ENCODE measurements at regions not wholly inside any gene's neighbourhood (a gene's known extent, or its start where the extent isn't known, plus 50 kb on each side); places are given as distances from the start of the nearest gene placed in this dataset.

DNA sequence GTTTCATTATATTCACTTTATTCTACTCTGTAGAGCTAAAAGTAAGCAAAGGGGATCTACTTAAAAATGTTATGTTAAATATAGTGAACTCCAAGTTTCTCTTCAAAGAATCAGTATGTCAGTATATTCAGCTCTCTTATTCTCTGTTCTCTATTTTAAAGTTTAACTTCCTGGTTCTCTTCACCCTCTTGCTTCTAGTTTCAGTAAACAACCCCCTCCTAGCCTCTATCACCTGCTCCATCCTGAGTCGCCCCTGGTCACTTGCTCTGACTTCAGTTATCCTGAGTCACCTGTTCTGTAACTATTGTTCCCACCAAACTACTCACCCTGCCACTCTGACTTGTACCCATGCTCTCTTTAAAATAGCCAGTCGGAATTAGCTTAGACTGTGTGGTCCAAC lies 180.9 kb upstream of the AADAT start:
- no peak for DNase-seq (ENCODE audit: low spot score)
- in situ Hi-C loops (cut with MboI; ENCODE audit: low pct_unique_long_range_greater_than_20kb, low sequenced_read_pairs, unreplicated experiment): no loop called here
- TF ChIP-seq, protein P1, sequence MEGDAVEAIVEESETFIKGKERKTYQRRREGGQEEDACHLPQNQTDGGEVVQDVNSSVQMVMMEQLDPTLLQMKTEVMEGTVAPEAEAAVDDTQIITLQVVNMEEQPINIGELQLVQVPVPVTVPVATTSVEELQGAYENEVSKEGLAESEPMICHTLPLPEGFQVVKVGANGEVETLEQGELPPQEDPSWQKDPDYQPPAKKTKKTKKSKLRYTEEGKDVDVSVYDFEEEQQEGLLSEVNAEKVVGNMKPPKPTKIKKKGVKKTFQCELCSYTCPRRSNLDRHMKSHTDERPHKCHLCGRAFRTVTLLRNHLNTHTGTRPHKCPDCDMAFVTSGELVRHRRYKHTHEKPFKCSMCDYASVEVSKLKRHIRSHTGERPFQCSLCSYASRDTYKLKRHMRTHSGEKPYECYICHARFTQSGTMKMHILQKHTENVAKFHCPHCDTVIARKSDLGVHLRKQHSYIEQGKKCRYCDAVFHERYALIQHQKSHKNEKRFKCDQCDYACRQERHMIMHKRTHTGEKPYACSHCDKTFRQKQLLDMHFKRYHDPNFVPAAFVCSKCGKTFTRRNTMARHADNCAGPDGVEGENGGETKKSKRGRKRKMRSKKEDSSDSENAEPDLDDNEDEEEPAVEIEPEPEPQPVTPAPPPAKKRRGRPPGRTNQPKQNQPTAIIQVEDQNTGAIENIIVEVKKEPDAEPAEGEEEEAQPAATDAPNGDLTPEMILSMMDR (IDR thresholded peaks at IDR 0.05; ENCODE audit: extremely low read depth, insufficient read depth, missing control alignments): no peak

DNA sequence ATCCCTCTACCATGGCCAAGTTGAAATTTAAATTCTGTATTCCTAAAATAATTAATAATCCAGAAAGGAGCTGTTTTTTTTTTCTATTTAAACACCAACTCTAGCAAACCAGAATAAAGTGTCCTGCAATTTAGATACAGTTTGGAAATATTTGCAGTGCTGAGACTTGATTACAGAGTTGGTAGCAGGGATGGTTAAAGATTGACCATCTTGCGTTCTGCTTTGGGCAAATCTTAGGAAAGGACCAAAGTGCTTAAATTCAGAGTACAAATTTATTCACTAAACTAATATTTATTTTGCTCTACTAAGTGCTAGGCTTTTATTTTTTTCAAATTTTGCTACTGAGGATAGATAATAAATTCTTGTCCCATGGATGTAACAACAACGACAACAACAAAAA lies 180.2 kb upstream of the AADAT start:
- in situ Hi-C loops (cut with MboI; ENCODE audit: low pct_unique_long_range_greater_than_20kb, low sequenced_read_pairs, unreplicated experiment): no loop called here
- TF ChIP-seq, protein P1 (IDR thresholded peaks at IDR 0.05; ENCODE audit: extremely low read depth, insufficient read depth, missing control alignments): no peak
- DNase-seq (ENCODE audit: low spot score): no peak

- TF ChIP-seq, protein P1 (IDR thresholded peaks at IDR 0.05; ENCODE audit: extremely low read depth, insufficient read depth, missing control alignments): peak; percentile 89
- DNase-seq (ENCODE audit: low spot score): peak; percentile 53
- in situ Hi-C loops (cut with MboI; ENCODE audit: low pct_unique_long_range_greater_than_20kb, low sequenced_read_pairs, unreplicated experiment): no loop called here
These were observed 169.9 kb upstream of the AADAT start for GRCh38 chr4:170259631-170260153.

- in situ Hi-C loops (cut with MboI; ENCODE audit: low pct_unique_long_range_greater_than_20kb, low sequenced_read_pairs, unreplicated experiment): no loop called here
- TF ChIP-seq, protein P1 (IDR thresholded peaks at IDR 0.05; ENCODE audit: extremely low read depth, insufficient read depth, missing control alignments): no peak
- DNase-seq (ENCODE audit: low spot score): no peak
These were observed 167.1 kb upstream of the AADAT start for GRCh38 chr4:170256807-170257206.

- TF ChIP-seq, protein P1 (IDR thresholded peaks at IDR 0.05; ENCODE audit: extremely low read depth, insufficient read depth, missing control alignments): no peak
- DNase-seq (ENCODE audit: low spot score): no peak
- in situ Hi-C loops (cut with MboI; ENCODE audit: low pct_unique_long_range_greater_than_20kb, low sequenced_read_pairs, unreplicated experiment): no loop called here
These were observed 158.8 kb upstream of the AADAT start for GRCh38 chr4:170248576-170248975.

GRCh38 chr4:170248029-170248428 lies 158.3 kb upstream of the AADAT start:
- TF ChIP-seq, protein P1 (IDR thresholded peaks at IDR 0.05; ENCODE audit: extremely low read depth, insufficient read depth, missing control alignments): no peak
- in situ Hi-C loops (cut with MboI; ENCODE audit: low pct_unique_long_range_greater_than_20kb, low sequenced_read_pairs, unreplicated experiment): no loop called here
- DNase-seq (ENCODE audit: low spot score): no peak

- TF ChIP-seq, protein P1 (IDR thresholded peaks at IDR 0.05; ENCODE audit: extremely low read depth, insufficient read depth, missing control alignments): no peak
- no peak for DNase-seq (ENCODE audit: low spot score)
- in situ Hi-C loops (cut with MboI; ENCODE audit: low pct_unique_long_range_greater_than_20kb, low sequenced_read_pairs, unreplicated experiment): no loop called here
These were observed 157.8 kb upstream of the AADAT start for GRCh38 chr4:170247596-170247995.

All from GM13977 (cell line).